Hematopoietic multipotent progenitor cell (in vitro differentiated cells): ENCODE measurements at regions not wholly inside any gene's neighbourhood (a gene's known extent, or its start where the extent isn't known, plus 50 kb on each side); places are given as distances from the start of the nearest gene placed in this dataset.
"Not testable (repeated sequence)": the region's sequence is repeated elsewhere in the genome, so short reads cannot be mapped to it uniquely, and the experiment has no call there.

Source experiments
- DNase-seq, 3 donors: peaks; one replicate each; pipeline ENCODE4 v3.0.0-alpha.2; 2011 to 2015; ENCODE audit warnings: low read depth in 2 of 3, low spot score in 2 of 3

GRCh38 chr3:168802766-168803165 lies 707.0 kb upstream of the GOLIM4 start:
- DNase-seq, result no peak

GRCh38 chr3:168801794-168802193 lies 706.1 kb upstream of the GOLIM4 start:
- no peak for DNase-seq

- no peak for DNase-seq
Measured at GRCh38 chr3:168796339-168796738, 700.6 kb upstream of the GOLIM4 start.

DNA sequence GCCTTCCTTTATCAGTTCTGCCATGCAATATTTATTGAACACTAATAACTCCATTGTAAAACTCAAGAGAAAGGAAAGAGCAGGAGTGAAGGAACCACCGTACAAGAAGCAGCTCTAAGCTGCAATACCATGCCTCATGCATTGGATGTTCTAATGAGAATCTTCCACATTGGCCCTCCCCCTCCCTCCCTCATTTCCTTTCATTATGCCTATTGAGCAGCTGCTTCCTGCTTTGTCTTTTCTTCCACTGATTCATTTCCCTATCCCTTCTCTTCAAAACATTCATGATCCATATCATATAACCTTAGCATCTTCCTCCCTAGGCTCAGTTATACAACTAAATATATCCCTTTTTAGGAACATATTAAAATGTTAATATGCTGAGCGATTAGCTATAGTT lies 698.7 kb upstream of the GOLIM4 start:
- no peak for DNase-seq

DNA sequence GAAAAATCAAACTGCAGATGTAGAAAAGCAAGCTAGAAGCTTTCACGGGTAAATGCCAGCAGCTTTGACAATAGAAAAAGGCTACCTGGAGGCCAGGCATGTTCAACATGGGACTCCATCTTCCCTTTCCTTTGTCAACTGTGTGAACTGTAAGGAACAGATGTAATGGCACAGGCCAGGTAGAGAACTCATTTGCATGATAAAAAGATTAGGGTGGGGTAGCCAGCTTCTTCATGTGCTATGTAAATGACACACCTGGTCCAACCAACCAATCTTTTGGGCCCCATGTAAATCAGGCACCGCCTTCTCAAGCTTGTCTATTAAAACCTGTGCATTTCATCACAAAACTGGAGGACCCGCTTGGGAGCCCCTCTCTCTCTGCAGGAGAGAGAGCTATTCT lies 686.5 kb upstream of the GOLIM4 start:
- DNase-seq, result no peak

- not testable (repeated sequence) for DNase-seq
Measured at GRCh38 chr3:168779970-168780645, 684.4 kb upstream of the GOLIM4 start.

- DNase-seq, result no peak
Measured at GRCh38 chr3:168753724-168754123, 658.0 kb upstream of the GOLIM4 start.

GRCh38 chr3:168752339-168752738 lies 656.6 kb upstream of the GOLIM4 start:
- no peak for DNase-seq

DNA sequence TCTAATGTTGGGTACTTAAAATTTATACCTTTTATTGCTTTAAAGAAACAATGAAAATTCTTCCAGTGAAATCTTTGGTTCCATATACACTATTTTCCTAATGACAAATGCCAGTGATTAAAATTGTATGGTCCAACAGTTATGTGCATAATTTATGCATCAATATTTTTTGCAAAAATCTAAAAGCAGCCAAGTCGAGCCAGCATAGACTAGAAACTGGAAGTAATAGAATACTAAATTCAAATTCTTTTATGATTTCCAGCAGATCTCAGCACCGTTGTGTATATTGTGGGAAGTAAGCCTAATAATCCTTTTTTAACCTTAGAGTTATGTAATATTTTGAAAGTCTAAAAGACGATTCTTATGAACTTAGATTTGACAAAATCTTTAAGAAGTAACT lies 652.0 kb upstream of the GOLIM4 start:
- DNase-seq, result no peak

DNA sequence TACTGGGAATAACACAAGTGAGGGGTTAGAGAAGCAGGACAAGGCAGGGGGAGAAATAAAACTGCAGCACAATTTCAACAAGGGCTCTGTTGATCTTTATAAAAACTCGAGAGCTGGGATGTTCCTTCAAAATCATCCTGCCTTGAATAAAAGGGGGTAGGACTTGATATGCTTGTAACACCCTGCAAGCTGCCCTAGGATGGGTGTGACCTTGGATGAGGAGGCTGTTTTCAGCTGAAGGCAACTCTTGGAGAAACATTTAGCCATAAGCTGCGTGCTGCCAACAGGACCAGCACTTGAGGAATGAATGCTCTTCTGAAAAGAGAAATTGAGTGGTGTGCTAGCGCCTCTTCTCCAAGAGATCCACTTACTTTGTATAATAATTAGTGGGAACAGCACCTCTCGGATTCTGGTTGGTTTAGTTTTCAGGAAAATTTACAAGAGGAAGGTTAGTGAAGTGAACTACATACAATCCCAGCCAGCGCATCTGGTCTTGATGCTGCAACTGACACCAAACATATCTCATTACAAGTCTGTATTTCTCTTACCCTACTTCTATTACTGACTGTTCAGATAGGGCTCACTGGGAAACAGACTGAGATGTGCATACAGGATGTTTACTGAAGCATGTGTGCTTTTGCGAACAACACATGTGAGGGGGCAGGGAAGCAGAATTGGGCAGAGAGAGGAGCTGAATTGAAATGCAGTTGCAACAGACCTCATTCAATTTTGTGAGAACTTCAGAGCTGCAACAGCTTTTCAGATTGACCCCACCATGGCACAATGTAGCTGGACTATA lies 643.0 kb upstream of the GOLIM4 start:
- DNase-seq, result no peak

- DNase-seq, result no peak
Measured at GRCh38 chr3:168736202-168736601, 640.5 kb upstream of the GOLIM4 start.

- no peak for DNase-seq
Measured at GRCh38 chr3:168730073-168730472, 634.3 kb upstream of the GOLIM4 start.

DNA sequence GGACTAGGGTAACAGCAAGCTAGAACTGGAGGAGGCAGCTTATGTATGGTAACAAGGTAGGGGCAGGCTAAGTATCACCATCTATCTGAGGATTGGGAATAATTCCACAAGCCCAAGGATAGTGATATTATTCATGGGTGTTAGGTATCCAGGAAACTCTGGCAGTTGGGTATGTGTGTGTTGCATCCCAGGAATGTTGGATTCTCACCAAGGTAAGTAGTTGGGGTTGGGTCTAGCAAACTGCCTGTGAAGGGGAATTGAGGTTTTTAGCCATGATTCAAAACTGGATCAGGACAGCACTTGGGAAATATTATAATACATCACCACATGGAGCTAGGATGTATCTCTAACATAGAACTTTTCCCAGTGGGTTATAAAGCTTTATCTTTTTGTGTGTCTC lies 626.4 kb upstream of the GOLIM4 start:
- no peak for DNase-seq

DNA sequence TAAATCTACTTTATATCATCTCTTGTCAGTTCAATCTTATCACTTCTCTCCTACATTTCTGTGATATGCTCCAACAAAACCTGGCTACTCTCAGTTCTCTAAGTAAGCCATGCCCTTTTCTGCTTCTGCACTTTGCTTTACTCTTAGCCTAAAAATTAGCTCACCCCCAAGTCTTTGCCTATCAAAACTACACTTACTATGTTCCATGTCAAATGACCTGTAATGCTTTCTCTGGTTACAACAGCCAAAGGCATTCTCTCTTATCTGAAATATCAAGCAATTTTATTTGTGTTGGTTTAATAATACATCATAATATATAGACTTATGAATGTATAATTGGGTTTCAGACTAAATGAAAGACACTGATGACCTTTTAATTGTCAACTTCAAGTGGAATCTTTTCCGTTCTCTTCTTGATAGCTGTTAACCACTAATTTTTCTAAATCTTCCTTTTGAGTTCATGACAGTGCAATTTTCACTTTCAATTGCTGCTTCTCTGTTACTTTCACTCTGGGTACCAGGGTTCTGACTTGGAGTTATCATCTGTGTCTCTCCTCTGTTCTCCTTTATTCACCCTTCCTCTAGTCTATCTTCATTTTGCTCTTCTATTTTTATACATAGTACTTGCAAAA lies 619.0 kb upstream of the GOLIM4 start:
- DNase-seq, result peak in 2 of 3 donors; percentile 5 to 41

- no peak for DNase-seq
Measured at GRCh38 chr3:168709073-168709472, 613.3 kb upstream of the GOLIM4 start.

DNA sequence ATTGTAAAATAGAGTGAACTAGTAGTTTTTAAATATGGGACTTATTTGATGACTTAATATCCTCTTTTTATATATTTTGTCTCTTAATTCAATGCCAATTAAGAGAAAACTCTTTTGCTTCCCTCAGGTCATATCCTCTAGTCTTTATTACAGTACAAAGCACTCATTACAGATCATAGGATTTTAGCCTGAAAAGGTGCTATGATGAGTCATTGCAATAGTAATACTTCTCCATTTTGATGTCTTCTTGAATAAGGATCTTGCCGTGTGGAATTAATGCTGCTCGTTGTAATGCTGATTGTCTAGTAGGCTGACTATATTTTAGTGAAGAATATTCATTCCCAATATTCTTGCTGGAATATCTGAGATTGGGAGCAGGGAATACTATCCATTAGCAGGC lies 612.2 kb upstream of the GOLIM4 start:
- DNase-seq, result no peak

DNA sequence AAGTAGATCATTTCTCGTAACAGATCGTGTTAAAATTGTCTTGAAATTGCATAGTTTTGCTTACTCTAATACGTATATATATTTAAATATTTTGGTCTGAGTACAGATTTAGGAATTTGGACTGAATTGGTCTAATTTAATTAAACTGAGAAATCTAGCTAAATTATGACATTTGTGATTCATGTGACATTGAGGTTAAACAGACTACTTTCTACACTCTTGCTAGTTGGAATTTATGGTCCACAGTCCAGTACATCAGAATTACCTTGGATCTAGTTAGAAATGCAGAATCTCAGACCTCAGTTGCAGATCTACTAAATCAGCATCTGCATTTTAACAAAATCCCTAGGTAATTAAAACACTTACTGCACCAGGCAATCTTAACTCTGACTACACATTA lies 609.7 kb upstream of the GOLIM4 start:
- DNase-seq, result no peak

GRCh38 chr3:168696051-168696450 lies 600.3 kb upstream of the GOLIM4 start:
- DNase-seq, result no peak

DNA sequence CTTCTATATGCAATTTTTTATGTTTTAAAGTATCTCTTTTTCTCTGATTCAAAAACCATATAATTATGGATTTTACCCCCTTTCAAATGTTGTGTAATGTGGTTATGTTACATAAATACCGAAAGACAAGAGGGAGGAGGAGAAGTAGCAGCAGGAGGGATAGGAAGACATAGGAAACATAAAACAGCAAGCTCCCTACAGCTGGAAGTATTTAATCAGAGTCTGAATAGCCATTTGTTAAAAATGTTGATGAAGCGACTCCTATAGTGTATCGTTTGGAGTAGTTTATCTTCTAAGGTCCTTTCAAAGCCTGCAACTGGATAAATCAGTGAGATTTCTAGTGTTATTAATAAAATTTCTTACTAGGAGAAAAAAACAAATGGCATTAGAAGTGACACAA lies 598.1 kb upstream of the GOLIM4 start:
- DNase-seq, result no peak

GRCh38 chr3:168688267-168688666 lies 592.5 kb upstream of the GOLIM4 start:
- no peak for DNase-seq

- DNase-seq, result no peak
Measured at GRCh38 chr3:168684519-168684918, 588.8 kb upstream of the GOLIM4 start.

DNA sequence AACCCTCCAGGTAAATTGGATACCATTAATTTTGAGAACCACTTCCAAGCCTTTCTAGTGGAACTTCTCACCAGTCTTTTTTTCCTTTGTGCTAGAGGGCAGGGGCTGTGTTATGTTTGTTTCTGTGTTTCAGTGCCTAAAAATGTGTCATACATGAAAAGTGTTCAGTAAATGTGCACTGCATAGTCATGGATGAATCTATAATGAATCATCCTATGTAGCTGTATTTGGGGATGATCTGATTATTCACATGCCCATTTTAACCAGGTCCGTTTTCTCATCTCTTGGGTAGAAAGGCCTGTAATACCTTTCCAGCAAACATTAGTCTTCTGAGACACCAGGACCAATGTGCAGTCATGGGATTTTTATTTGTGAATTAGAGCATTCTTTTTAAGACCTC lies 583.0 kb upstream of the GOLIM4 start:
- DNase-seq, result no peak
